ENCODE measurements at regions not wholly inside any gene's neighbourhood (a gene's known extent, or its start where the extent isn't known, plus 50 kb on each side); places are given as distances from the start of the nearest gene placed in this dataset.

DNA sequence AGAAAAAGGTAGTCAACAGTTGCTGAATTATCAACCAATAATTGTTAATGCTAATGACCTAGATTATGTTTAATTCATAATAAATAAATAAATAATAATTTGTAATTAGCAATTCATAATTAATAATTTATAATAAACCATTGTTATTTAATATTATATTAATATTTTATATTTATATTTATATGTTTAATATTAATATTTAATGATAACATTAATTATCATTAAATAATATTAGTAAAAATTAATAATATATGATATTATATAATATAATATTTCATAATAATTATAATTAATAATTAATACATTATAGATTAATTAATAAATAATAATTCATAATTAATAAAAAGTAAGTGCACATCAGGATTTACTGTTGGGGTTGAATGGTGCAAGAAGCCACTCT is 389.4 kb upstream of the RGPD4 start:
- DNase-seq: no peak
- ChIA-PET CTCF (interaction anchor here (0.6 kb wide), 1 partner anchor 144 kb away, joined by 3 read pairs; no protein-coding TSS in a partner anchor), POLR2A (no interaction called here)
- TF ChIP-seq GABPA (IDR thresholded peaks at IDR 0.05; ENCODE audit: low read depth) (no peak), YY1 (IDR thresholded peaks at IDR 0.05; ENCODE audit: low read depth) (no peak), JUND (IDR thresholded peaks at IDR 0.05) (no peak), FOXM1 (IDR thresholded peaks at IDR 0.05; ENCODE audit: low read depth) (no peak), EP300 (IDR thresholded peaks at IDR 0.05; ENCODE audit: borderline replicate concordance in 1 of 2, low read depth in 1 of 2, low read length in 1 of 2) (no peak), SMC3 (IDR thresholded peaks at IDR 0.05; ENCODE audit: low read depth, low read length) (no peak)
- Histone ChIP-seq H3K9me2 (no peaks in the 10 kb centered on the region), H3K9ac (no peak overlapping the region), H3F3A (replicated peaks; ENCODE audit: insufficient read depth) (no peaks in the 10 kb centered on the region), H3K4me1 (ENCODE audit: control insufficient read depth in 1 of 2, insufficient read depth in 2 of 2, low read depth in 1 of 2, low read length in 1 of 2) (no peaks in the 10 kb centered on the region), H4K20me1 (ENCODE audit: insufficient read depth) (no peaks in the 10 kb centered on the region), H3K27ac (ENCODE audit: low read depth in 2 of 2, low read length in 1 of 2) (no peak overlapping the region), H3K4me3 (ENCODE audit: low read depth in 2 of 2, low read length in 1 of 2) (no peak overlapping the region), H3K9me3 (no peaks in the 10 kb centered on the region), H3K27me3 (ENCODE audit: insufficient read depth) (no peaks in the 10 kb centered on the region), H3K36me3 (replicated peaks in 1 of 2; ENCODE audit: control insufficient read depth in 1 of 2, insufficient read depth in 2 of 2, low read length in 1 of 2) (no peaks in the 10 kb centered on the region), H2AFZ (ENCODE audit: low read depth) (no peak overlapping the region), H3K4me2 (no peak overlapping the region), H3K79me2 (ENCODE audit: insufficient read depth) (no peaks in the 10 kb centered on the region)

- H3K9ac ChIP-seq: no peak overlapping the region
- H3K27ac ChIP-seq (ENCODE audit: low read depth in 2 of 2, low read length in 1 of 2): no peak overlapping the region
- no peaks in the 10 kb centered on the region for H3F3A ChIP-seq (replicated peaks; ENCODE audit: insufficient read depth)
- H3K4me3 ChIP-seq (ENCODE audit: low read depth in 2 of 2, low read length in 1 of 2): no peak overlapping the region
- no peak overlapping the region for H2AFZ ChIP-seq (ENCODE audit: low read depth)
- no peaks in the 10 kb centered on the region for H3K4me1 ChIP-seq (ENCODE audit: control insufficient read depth in 1 of 2, insufficient read depth in 2 of 2, low read depth in 1 of 2, low read length in 1 of 2)
- ChIA-PET POLR2A (no interaction called here), CTCF (interaction anchor here (0.6 to 1.3 kb wide), 3 partner anchors 15 to 720 kb away, joined by 3 to 4 read pairs (median 3); no protein-coding TSS in a partner anchor)
- no peaks in the 10 kb centered on the region for H3K79me2 ChIP-seq (ENCODE audit: insufficient read depth)
- no peaks in the 10 kb centered on the region for H4K20me1 ChIP-seq (ENCODE audit: insufficient read depth)
- no peaks in the 10 kb centered on the region for H3K9me2 ChIP-seq
- no peaks in the 10 kb centered on the region for H3K27me3 ChIP-seq (ENCODE audit: insufficient read depth)
- 34% methylated on average over 2 of the region's 2 CpGs for WGBS (ENCODE audit: low lambda C conversion rate)
- H3K4me2 ChIP-seq: no peak overlapping the region
- no peaks in the 10 kb centered on the region for H3K9me3 ChIP-seq
- DNase-seq: no peak
- H3K36me3 ChIP-seq (replicated peaks in 1 of 2; ENCODE audit: control insufficient read depth in 1 of 2, insufficient read depth in 2 of 2, low read length in 1 of 2): no peaks in the 10 kb centered on the region
- TF ChIP-seq FOXJ3 (CRISPR knock-in tag; IDR thresholded peaks at IDR 0.05): no peak
- TF ChIP-seq NRF1 (IDR thresholded peaks at IDR 0.05; ENCODE audit: low read depth, low read length): no peak
- no peak for TF ChIP-seq SIN3A (IDR thresholded peaks at IDR 0.05; ENCODE audit: borderline replicate concordance, low read depth, low read length)
- TF ChIP-seq SMC3 (IDR thresholded peaks at IDR 0.05; ENCODE audit: low read depth, low read length): no peak
- no peak for TF ChIP-seq RXRA (IDR thresholded peaks at IDR 0.05; ENCODE audit: borderline replicate concordance, low read depth)
- TF ChIP-seq, protein P1, sequence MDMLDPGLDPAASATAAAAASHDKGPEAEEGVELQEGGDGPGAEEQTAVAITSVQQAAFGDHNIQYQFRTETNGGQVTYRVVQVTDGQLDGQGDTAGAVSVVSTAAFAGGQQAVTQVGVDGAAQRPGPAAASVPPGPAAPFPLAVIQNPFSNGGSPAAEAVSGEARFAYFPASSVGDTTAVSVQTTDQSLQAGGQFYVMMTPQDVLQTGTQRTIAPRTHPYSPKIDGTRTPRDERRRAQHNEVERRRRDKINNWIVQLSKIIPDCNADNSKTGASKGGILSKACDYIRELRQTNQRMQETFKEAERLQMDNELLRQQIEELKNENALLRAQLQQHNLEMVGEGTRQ (IDR thresholded peaks at IDR 0.05; ENCODE audit: borderline replicate concordance, low read depth, low read length): no peak
- no peak for TF ChIP-seq MXI1 (IDR thresholded peaks at IDR 0.05; ENCODE audit: low read depth, low read length)
- no peak for TF ChIP-seq MAX (IDR thresholded peaks at IDR 0.05; ENCODE audit: low read depth)
Observed at GRCh38 chr2:107437807-107438206, 388.9 kb upstream of the RGPD4 start.

Measured in SK-N-SH (cell line).